ENCODE measurements at regions not wholly inside any gene's neighbourhood (a gene's known extent, or its start where the extent isn't known, plus 50 kb on each side); places are given as distances from the start of the nearest gene placed in this dataset.

DNA sequence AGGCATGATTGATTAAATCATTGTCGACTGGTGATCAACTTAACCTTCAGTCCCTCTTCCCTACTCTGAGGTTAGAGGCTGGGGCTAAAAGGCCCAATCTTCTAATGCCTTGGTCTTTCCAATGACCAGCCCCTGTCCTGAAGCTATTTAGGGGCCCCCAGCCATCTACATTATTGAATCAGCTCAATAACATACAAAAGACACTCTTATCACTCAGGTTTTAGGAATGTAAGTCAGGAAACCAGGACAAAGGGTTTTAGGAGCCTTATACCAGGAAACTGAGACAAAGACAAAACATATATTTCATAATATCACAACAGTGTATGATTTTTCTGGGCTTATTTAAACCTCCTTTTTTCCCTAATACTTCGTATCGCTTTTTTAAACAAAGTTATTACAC is 198.6 kb downstream of the RNF152 start:
- no peak for DNase-seq (ENCODE audit: low spot score)
- TF ChIP-seq, protein P1, sequence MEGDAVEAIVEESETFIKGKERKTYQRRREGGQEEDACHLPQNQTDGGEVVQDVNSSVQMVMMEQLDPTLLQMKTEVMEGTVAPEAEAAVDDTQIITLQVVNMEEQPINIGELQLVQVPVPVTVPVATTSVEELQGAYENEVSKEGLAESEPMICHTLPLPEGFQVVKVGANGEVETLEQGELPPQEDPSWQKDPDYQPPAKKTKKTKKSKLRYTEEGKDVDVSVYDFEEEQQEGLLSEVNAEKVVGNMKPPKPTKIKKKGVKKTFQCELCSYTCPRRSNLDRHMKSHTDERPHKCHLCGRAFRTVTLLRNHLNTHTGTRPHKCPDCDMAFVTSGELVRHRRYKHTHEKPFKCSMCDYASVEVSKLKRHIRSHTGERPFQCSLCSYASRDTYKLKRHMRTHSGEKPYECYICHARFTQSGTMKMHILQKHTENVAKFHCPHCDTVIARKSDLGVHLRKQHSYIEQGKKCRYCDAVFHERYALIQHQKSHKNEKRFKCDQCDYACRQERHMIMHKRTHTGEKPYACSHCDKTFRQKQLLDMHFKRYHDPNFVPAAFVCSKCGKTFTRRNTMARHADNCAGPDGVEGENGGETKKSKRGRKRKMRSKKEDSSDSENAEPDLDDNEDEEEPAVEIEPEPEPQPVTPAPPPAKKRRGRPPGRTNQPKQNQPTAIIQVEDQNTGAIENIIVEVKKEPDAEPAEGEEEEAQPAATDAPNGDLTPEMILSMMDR (IDR thresholded peaks at IDR 0.05; ENCODE audit: extremely low read depth, missing control alignments) = no peak

DNA sequence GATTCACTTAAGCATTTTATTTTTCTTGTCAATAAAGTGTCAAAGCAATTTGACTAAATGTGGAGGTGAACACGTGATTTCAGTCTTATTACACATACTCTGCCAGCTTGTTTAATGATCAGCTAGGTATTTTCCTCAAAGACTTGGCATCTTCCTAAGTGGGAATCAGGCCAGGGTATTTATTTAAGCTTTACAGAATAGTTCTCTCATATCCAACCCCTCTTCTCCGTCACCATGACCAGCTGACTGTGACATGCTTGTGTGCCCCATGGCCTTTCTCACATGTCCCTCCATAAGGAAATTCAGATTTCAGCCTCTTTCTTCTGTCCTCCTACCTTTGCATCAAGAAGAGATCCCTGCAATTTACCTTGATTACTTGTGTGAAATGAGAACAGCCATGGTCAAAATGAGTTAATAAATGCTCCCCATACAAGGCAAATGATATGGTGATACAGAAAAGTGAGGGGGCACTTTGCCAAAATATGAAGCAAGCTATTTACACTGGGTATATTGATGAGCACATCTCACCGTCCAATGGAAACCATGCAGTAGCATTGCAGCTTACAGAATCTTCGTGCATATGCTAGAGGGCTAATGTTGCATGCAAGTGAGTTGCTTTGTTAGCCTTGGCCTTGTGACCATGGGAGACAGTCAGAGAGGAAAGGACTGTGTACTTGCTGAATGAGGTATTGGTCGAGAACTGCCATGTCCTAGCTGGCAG is 202.2 kb downstream of the RNF152 start:
- no peak for DNase-seq (ENCODE audit: low spot score)
- TF ChIP-seq, protein P1 (IDR thresholded peaks at IDR 0.05; ENCODE audit: extremely low read depth, missing control alignments) = no peak

DNA sequence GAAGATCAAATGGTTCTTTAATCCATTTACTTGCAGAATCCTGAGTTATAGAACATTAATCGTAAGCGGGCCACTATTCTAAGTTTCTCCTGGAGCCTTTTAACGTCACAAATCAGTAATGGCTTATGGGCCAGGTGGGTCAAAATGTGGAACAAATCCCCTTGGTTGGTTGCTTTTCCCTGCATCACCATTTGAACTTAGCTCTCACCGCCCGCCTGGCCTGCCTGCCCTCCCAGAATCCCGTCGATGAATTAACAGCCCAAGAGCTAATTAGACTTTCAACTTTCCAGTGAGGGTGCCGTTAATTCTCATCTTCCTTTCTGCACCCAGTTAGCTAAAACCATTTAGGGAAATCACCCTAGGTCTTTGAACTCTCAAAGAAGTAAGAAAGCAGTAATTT is 205.5 kb downstream of the RNF152 start:
- DNase-seq (ENCODE audit: low spot score) = no peak
- TF ChIP-seq, protein P1 (IDR thresholded peaks at IDR 0.05; ENCODE audit: extremely low read depth, missing control alignments) = no peak

DNA sequence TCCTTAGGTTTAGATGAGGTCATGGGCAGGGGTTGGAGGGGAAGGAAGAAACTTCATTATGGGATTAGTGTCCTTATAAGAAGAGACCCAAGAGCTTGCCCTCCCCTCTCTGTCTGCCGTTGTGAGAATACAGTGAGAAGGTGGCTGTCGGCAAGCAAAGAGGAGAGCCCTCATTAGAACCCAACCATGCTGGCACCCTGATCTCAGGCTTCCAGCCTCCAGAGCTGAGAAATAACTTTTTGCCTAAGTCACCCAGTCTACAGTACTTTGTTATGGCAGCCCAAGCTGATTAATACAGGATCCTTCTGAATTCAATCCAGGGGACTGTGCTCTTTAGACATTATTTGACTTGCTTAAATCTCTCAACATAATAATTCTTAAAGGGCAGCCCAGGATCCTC is 209.0 kb downstream of the RNF152 start:
- DNase-seq (ENCODE audit: low spot score) = no peak
- TF ChIP-seq, protein P1 (IDR thresholded peaks at IDR 0.05; ENCODE audit: extremely low read depth, missing control alignments) = no peak

DNA sequence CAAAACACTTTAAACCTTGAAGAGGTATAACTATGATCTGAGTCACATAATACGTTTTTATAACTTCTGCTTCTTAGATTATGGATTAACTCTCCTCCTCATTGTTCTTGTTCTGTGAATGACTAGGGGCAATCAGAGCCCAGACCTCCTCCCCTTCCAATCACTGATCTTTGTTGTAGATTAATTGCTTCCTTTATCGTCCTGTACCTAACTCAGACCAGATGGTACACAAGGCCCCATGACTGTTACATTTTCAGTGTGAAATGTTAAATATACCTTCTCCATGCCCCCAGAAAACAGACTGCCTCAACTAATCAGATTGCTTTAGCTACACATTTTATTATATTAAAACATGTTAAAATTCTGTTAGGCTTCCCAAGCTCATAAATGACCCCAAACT is 211.7 kb downstream of the RNF152 start:
- TF ChIP-seq, protein P1 (IDR thresholded peaks at IDR 0.05; ENCODE audit: extremely low read depth, missing control alignments) = no peak

DNA sequence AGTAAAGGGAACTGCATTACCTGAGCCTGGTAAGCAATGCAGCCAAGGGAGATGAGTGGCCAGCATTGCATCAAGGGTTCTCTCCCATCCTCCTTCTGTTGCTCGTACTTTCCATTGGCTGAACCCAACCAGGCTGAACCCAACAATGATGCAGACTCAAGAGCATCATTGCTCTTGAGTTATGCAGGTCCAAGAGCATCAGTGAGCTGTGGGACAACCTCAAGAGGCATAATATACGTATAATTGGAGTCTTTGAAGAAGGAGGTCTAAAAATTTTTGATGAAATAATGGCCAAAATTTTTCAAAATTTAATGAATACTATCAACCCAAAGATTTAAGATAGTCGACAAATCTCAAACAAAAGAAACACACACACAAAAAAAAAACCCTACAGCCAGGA is 213.0 kb downstream of the RNF152 start:
- TF ChIP-seq, protein P1 (IDR thresholded peaks at IDR 0.05; ENCODE audit: extremely low read depth, missing control alignments) = no peak
- DNase-seq (ENCODE audit: low spot score) = no peak

More for the DNA sequence above, 211.7 kb downstream of the RNF152 start:
- DNase-seq (ENCODE audit: low spot score) = no peak

DNA sequence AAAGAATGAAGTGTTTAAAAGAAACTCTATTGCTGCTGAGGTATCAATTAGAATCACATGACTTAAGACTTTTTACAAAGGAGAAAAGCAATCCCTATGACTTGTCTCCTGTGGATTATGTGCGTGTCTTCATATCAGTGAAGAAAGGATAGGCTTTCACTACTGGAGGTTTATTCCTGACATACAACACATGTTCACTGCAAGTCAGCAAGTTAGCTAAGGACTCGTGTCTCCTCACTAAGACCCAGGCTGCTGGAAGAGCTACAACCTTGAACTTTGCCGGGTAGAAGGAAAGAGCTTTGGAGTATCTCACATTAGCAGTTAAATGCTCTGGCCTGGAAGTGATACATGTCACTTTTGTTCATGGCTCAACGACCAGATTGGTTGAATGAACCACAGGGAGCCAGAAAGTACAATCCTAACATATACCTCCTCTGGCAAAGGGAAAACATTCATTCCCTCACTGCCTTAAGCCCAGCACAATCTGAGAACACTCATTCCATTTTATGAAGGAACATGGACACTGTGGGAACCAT is 215.3 kb downstream of the RNF152 start:
- TF ChIP-seq, protein P1 (IDR thresholded peaks at IDR 0.05; ENCODE audit: extremely low read depth, missing control alignments) = no peak
- DNase-seq (ENCODE audit: low spot score) = no peak

All from GM20000 (cell line).